K562 (cell line): ENCODE measurements at regions not wholly inside any gene's neighbourhood (a gene's known extent, or its start where the extent isn't known, plus 50 kb on each side); places are given as distances from the start of the nearest gene placed in this dataset.

ENCODE experiments used
- ATAC-seq: fragments of 200-7000 bp; cut with Tn5 transposase; 3 replicates; pipeline ENCODE4 v1.9.1; 2020; ENCODE audit warnings: moderate library complexity
- BruUV-seq: library from RNA; stranded (reverse); fragments of 400-500 nt; replicated peaks from 2 replicates; lab custom pipeline; 2021; lab: Mats Ljungman, UMichigan
- CTCF ChIA-PET: fragments of 300-600 bp; formaldehyde crosslinking; extraction: SDS; loops from one replicate; lab custom pipeline; 2021; ENCODE audit warnings: low intra/inter-chr PET ratio; lab: Yijun Ruan, JAX
- POLR2A ChIA-PET: fragments of 300-600, 350-650 bp; sonication (Branson Sonifier 250); formaldehyde crosslinking; extraction: SDS; loops from one replicate; lab custom pipeline; 2021; ENCODE audit warnings: antibody characterized with exemption, inconsistent platforms; lab: Yijun Ruan, JAX
- DNase-seq, 4 experiments: peaks; one replicate each; pipeline versions ENCODE4 v3.0.0 to v3.0.0-alpha.2; 2011 to 2018; ENCODE audit warnings: low spot score in 3 of 4, mixed read lengths in 3 of 4; ENCODE audit errors: extremely low read depth in 1 of 4
- FAIRE-seq: peaks from 2 replicates; lab custom pipeline; 2011; peaks lifted over from hg19 to GRCh38; lab: Jason Lieb, UNC
- H2AFZ ChIP-seq: 2 replicates; pipeline ENCODE4 v1.6.0; 2011; ENCODE audit warnings: low read depth, low read length, control low read depth, inconsistent platforms
- H3K27ac ChIP-seq: fragments of 200-600 bp; 3 replicates; pipeline ENCODE4 v1.8.0; 2011; ENCODE audit warnings: low read depth, mild to moderate bottlenecking, control low read depth, inconsistent platforms, low read length, moderate library complexity, mixed read lengths; ENCODE audit errors: extremely low read depth
- H3K27me3 ChIP-seq, 2 experiments: fragments of 300-600 bp in 1 of 2; 2 replicates in 1 of 2; 3 replicates in 1 of 2; pipeline versions ENCODE4 v1.6.0 to v1.8.0; 2011; ENCODE audit warnings: inconsistent platforms in 2 of 2, low read length in 2 of 2, mild to moderate bottlenecking in 1 of 2, mixed read lengths in 1 of 2, moderate library complexity in 1 of 2; ENCODE audit not compliant: control insufficient read depth in 2 of 2, insufficient read depth in 2 of 2
- H3K36me3 ChIP-seq: fragments of 300-600 bp; 3 replicates; pipeline ENCODE4 v1.8.0; 2011; ENCODE audit warnings: mild to moderate bottlenecking, low read length, inconsistent platforms; ENCODE audit not compliant: control insufficient read depth, insufficient read depth
- H3K4me1 ChIP-seq, 2 experiments: fragments of 200-600 bp in 1 of 2; replicated peaks in 1 of 2; 2 replicates in 1 of 2; 3 replicates in 1 of 2; pipeline versions ENCODE4 v1.5.1 to v1.8.0; 2011; ENCODE audit warnings: inconsistent platforms in 2 of 2, low read length in 2 of 2, mild to moderate bottlenecking in 1 of 2, mixed read lengths in 1 of 2, moderate library complexity in 1 of 2; ENCODE audit not compliant: control insufficient read depth in 2 of 2, insufficient read depth in 2 of 2
- H3K4me2 ChIP-seq: 2 replicates; pipeline ENCODE4 v1.6.1; 2011; ENCODE audit warnings: low read length, control low read depth, inconsistent platforms, mixed read lengths; ENCODE audit not compliant: insufficient read depth
- H3K4me3 ChIP-seq: fragments of 200-600 bp; sonication (generic), shearing (Covaris generic); 2 replicates; pipeline ENCODE4 v1.5.1; 2016; ENCODE audit warnings: control low read depth, inconsistent platforms
- H3K79me2 ChIP-seq: fragments of 200-600 bp; 3 replicates; pipeline ENCODE4 v1.8.0; 2011; ENCODE audit warnings: low read length, inconsistent platforms; ENCODE audit not compliant: control insufficient read depth, insufficient read depth
- H3K9ac ChIP-seq, 2 experiments: 2 replicates each; pipeline versions ENCODE4 v1.6.0 to v1.6.1; 2011; ENCODE audit warnings: low read depth in 2 of 2, low read length in 2 of 2, control low read depth in 1 of 2, inconsistent platforms in 1 of 2, mild to moderate bottlenecking in 1 of 2, mixed read lengths in 1 of 2; ENCODE audit not compliant: insufficient read depth in 1 of 2
- H3K9me1 ChIP-seq: one replicate; pipeline ENCODE4 v1.6.0; 2011; ENCODE audit warnings: inconsistent platforms, mild to moderate bottlenecking, low read length, moderate library complexity; ENCODE audit not compliant: control insufficient read depth, insufficient read depth
- H3K9me3 ChIP-seq: replicated peaks from 2 replicates; pipeline ENCODE4 v1.5.1; 2011; ENCODE audit warnings: low read depth, low read length, inconsistent platforms; ENCODE audit not compliant: control insufficient read depth, insufficient read depth
- H4K20me1 ChIP-seq: replicated peaks from 2 replicates; pipeline ENCODE4 v1.6.1; 2011; ENCODE audit warnings: low read length, inconsistent platforms, mixed read lengths; ENCODE audit not compliant: control insufficient read depth, insufficient read depth
- BRF1 ChIP-seq: IDR thresholded peaks from 3 replicates; pipeline ENCODE4 v1.6.1; 2011; ENCODE audit warnings: borderline replicate concordance, mild to moderate bottlenecking; ENCODE audit not compliant: insufficient read length; ENCODE audit errors: extremely low read depth
- CREBBP ChIP-seq: IDR thresholded peaks from one replicate; pipeline ENCODE4 v1.6.1; 2012; ENCODE audit warnings: low read depth, mild to moderate bottlenecking, control low read depth, inconsistent platforms, low read length
- KDM5B ChIP-seq: fragments of 200-600 bp; sonication (generic); IDR thresholded peaks from 2 replicates; pipeline ENCODE4 v1.6.1; 2012; ENCODE audit warnings: low read depth, mild to moderate bottlenecking, moderate library complexity, low read length, control low read depth, inconsistent platforms; ENCODE audit not compliant: insufficient replicate concordance
- NRF1 ChIP-seq, 2 experiments: fragments of 450-650 bp; IDR thresholded peaks in 1 of 2; conservative IDR thresholded peaks in 1 of 2; 2 replicates each; pipeline ENCODE4 v1.6.1; 2014; ENCODE audit warnings: mild to moderate bottlenecking in 2 of 2
- RB1 ChIP-seq: fragments of 450-650 bp; IDR thresholded peaks from 2 replicates; pipeline ENCODE4 v1.6.1; 2017; ENCODE audit warnings: low read depth, mild to moderate bottlenecking
- SAP30 ChIP-seq: fragments of 200-600 bp; sonication (generic); IDR thresholded peaks from 2 replicates; pipeline ENCODE4 v1.6.1; 2012; ENCODE audit warnings: borderline replicate concordance, low read depth, mild to moderate bottlenecking, moderate library complexity, low read length, control low read depth, inconsistent platforms; ENCODE audit not compliant: insufficient read depth, poor library complexity, severe bottlenecking
- SNRNP70 ChIP-seq: fragments of 200-400 bp; formaldehyde crosslinking; optimal IDR thresholded peaks from 2 replicates; pipeline ENCODE3; 2017; ENCODE audit warnings: low read depth, low read length
- ZFX ChIP-seq: sonication (generic); formaldehyde crosslinking; IDR thresholded peaks from 2 replicates; pipeline ENCODE4 v1.8.0; 2022; ENCODE audit warnings: mild to moderate bottlenecking, missing genetic modification reagents, moderate library complexity
- ZNF134 ChIP-seq: fragments of 250-450 bp; sonication (Bioruptor Pico); conservative IDR thresholded peaks from 2 replicates; pipeline ENCODE4 v1.4.0; 2020
- ZNF324 ChIP-seq: fragments of 250-450 bp; sonication (Bioruptor Pico); IDR thresholded peaks from 2 replicates; pipeline ENCODE4 v1.4.0; 2020; ENCODE audit warnings: mild to moderate bottlenecking
- ZNF79 ChIP-seq: fragments of 250-450 bp; sonication (Bioruptor Pico); IDR thresholded peaks from 2 replicates; pipeline ENCODE4 v1.4.0; 2020; ENCODE audit warnings: low read depth, mild to moderate bottlenecking, moderate library complexity
- WGBS: fragments of 100-300 bp; shearing (Covaris generic); methylation state at CpG from one replicate; pipeline ENCODE4 v1.1.6; 2016; ENCODE audit warnings: low coverage, mixed read lengths; ENCODE audit not compliant: insufficient coverage; ENCODE audit errors: missing lambda C conversion rate; 5-methylcytosine and 5-hydroxymethylcytosine counted together
- in situ Hi-C: fragments of 300-500 bp; cut with MboI; formaldehyde crosslinking; loops from 4 replicates; pipeline ENCODE4 v1.15.0; 2018; ENCODE audit warnings: inconsistent platforms, mixed read lengths
- intact Hi-C: fragments of 100-400 bp; cut with micrococcal nuclease; formaldehyde crosslinking; loops from 2 replicates; pipeline ENCODE4 v1.14.2; 2022
- TF ChIP-seq, protein P1 (sequence below): fragments of 450-650 bp; IDR thresholded peaks from 2 replicates; pipeline ENCODE4 v1.6.1; 2018; ENCODE audit warnings: mild to moderate bottlenecking, low read depth; ENCODE audit not compliant: partially characterized antibody
- TF ChIP-seq, protein P2 (sequence below): fragments of 450-650 bp; IDR thresholded peaks from 2 replicates; pipeline ENCODE4 v1.6.1; 2016; ENCODE audit warnings: mild to moderate bottlenecking
- TF ChIP-seq, protein P3 (sequence below): fragments of 450-650 bp; IDR thresholded peaks from 2 replicates; pipeline ENCODE4 v1.6.1; 2017; ENCODE audit warnings: antibody characterized with exemption, mild to moderate bottlenecking

DNA sequence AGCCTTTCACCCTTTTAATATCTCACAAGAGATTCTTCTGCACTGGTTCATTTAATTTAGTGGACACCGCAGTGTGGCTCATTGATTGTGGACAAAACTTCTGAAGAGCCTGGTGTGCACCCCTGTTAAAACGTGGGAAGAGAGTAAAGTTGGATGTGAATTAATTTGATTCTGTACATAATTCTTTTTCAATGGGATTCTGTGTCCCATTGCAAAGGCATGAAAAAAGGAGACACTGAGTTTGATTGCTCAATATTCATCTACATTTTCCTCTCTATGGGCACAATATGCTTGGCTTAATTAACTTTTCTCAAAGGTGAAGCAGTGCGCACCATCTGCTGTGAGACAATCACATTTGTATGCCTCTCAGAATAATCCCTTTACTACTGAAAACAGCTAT is 95.1 kb downstream of the BARHL2 start:
- H3K9ac ChIP-seq, result no peak overlapping the region
- ChIA-PET CTCF (no interaction called here), POLR2A (no interaction called here)
- 0% methylated on average over 3 of the region's 3 CpGs for WGBS
- H3K27ac ChIP-seq, result no peak overlapping the region
- FAIRE-seq, result no peak
- no peak for DNase-seq
- H4K20me1 ChIP-seq, result no peaks in the 10 kb centered on the region
- intact Hi-C loops, result no loop called here
- in situ Hi-C loops, result no loop called here
- no peaks in the 10 kb centered on the region for H3K79me2 ChIP-seq
- H3K27me3 ChIP-seq, result peaks cover 0 to 11% of the 10 kb centered on the region in 2 experiments; a peak in 2 of 5 replicates
- H3K4me1 ChIP-seq, result no peaks in the 10 kb centered on the region
- BruUV-seq, result no TSS peak
- no peak overlapping the region for H2AFZ ChIP-seq
- no peaks in the 10 kb centered on the region for H3K36me3 ChIP-seq
- H3K4me3 ChIP-seq, result no peak overlapping the region
- H3K9me3 ChIP-seq, result no peaks in the 10 kb centered on the region
- H3K9me1 ChIP-seq, result no peaks in the 10 kb centered on the region
- no peak for ATAC-seq
- no peak overlapping the region for H3K4me2 ChIP-seq
- TF ChIP-seq ZNF134 (CRISPR knock-in tag) (no peak), SAP30 (no peak), NRF1 (conservative IDR thresholded peaks at IDR 0.05 in 1 of 2, IDR thresholded peaks at IDR 0.05 in 1 of 2) (no peak), KDM5B (no peak), ZFX (CRISPR knock-in tag) (no peak), SNRNP70 (no peak), CREBBP (no peak), ZNF79 (CRISPR knock-in tag) (no peak), ZNF324 (CRISPR knock-in tag) (no peak), BRF1 (no peak), RB1 (no peak)
- TF ChIP-seq, protein P1, sequence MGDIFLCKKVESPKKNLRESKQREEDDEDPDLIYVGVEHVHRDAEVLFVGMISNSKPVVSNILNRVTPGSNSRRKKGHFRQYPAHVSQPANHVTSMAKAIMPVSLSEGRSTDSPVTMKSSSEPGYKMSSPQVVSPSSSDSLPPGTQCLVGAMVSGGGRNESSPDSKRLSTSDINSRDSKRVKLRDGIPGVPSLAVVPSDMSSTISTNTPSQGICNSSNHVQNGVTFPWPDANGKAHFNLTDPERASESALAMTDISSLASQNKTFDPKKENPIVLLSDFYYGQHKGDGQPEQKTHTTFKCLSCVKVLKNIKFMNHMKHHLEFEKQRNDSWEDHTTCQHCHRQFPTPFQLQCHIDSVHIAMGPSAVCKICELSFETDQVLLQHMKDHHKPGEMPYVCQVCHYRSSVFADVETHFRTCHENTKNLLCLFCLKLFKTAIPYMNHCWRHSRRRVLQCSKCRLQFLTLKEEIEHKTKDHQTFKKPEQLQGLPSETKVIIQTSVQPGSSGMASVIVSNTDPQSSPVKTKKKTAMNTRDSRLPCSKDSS, result no peak
- TF ChIP-seq, protein P2, sequence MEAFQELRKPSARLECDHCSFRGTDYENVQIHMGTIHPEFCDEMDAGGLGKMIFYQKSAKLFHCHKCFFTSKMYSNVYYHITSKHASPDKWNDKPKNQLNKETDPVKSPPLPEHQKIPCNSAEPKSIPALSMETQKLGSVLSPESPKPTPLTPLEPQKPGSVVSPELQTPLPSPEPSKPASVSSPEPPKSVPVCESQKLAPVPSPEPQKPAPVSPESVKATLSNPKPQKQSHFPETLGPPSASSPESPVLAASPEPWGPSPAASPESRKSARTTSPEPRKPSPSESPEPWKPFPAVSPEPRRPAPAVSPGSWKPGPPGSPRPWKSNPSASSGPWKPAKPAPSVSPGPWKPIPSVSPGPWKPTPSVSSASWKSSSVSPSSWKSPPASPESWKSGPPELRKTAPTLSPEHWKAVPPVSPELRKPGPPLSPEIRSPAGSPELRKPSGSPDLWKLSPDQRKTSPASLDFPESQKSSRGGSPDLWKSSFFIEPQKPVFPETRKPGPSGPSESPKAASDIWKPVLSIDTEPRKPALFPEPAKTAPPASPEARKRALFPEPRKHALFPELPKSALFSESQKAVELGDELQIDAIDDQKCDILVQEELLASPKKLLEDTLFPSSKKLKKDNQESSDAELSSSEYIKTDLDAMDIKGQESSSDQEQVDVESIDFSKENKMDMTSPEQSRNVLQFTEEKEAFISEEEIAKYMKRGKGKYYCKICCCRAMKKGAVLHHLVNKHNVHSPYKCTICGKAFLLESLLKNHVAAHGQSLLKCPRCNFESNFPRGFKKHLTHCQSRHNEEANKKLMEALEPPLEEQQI, result no peak
- TF ChIP-seq, protein P3, sequence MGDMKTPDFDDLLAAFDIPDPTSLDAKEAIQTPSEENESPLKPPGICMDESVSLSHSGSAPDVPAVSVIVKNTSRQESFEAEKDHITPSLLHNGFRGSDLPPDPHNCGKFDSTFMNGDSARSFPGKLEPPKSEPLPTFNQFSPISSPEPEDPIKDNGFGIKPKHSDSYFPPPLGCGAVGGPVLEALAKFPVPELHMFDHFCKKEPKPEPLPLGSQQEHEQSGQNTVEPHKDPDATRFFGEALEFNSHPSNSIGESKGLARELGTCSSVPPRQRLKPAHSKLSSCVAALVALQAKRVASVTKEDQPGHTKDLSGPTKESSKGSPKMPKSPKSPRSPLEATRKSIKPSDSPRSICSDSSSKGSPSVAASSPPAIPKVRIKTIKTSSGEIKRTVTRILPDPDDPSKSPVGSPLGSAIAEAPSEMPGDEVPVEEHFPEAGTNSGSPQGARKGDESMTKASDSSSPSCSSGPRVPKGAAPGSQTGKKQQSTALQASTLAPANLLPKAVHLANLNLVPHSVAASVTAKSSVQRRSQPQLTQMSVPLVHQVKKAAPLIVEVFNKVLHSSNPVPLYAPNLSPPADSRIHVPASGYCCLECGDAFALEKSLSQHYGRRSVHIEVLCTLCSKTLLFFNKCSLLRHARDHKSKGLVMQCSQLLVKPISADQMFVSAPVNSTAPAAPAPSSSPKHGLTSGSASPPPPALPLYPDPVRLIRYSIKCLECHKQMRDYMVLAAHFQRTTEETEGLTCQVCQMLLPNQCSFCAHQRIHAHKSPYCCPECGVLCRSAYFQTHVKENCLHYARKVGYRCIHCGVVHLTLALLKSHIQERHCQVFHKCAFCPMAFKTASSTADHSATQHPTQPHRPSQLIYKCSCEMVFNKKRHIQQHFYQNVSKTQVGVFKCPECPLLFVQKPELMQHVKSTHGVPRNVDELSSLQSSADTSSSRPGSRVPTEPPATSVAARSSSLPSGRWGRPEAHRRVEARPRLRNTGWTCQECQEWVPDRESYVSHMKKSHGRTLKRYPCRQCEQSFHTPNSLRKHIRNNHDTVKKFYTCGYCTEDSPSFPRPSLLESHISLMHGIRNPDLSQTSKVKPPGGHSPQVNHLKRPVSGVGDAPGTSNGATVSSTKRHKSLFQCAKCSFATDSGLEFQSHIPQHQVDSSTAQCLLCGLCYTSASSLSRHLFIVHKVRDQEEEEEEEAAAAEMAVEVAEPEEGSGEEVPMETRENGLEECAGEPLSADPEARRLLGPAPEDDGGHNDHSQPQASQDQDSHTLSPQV, result no peak
